Kidney glomerular epithelial cell (primary cell): ENCODE measurements at regions not wholly inside any gene's neighbourhood (a gene's known extent, or its start where the extent isn't known, plus 50 kb on each side); places are given as distances from the start of the nearest gene placed in this dataset.
"Not testable (repeated sequence)": the region's sequence is repeated elsewhere in the genome, so short reads cannot be mapped to it uniquely, and the experiment has no call there.

Source experiments
- DNase-seq: peaks from one replicate; lab custom pipeline; 2025; lab: John Stamatoyannopoulos, UW

GRCh38 chr3:69647511-69648110 lies 91.7 kb upstream of the MITF start:
- DNase-seq = peak; percentile 28

DNA sequence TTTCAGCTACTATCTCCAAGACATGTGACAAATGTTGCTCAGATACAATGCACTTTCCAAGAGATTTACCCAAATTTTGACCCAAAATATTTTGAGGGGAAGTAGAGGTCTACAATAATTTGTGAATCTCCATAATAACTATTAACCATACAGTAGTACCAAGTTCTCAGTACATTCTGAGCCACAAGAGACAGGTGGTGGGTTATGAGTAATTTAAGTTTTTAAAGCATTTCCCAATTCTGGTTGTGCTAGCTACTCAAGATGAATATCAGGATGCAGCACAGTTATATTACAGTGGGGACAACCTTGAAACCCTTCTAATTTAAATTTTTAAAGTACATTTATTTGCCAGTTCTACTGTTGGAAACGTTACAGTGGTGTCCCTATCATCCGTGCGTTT lies 92.2 kb upstream of the MITF start:
- no peak for DNase-seq

- DNase-seq = no peak
Measured at GRCh38 chr3:69646287-69647067, 92.8 kb upstream of the MITF start.

DNA sequence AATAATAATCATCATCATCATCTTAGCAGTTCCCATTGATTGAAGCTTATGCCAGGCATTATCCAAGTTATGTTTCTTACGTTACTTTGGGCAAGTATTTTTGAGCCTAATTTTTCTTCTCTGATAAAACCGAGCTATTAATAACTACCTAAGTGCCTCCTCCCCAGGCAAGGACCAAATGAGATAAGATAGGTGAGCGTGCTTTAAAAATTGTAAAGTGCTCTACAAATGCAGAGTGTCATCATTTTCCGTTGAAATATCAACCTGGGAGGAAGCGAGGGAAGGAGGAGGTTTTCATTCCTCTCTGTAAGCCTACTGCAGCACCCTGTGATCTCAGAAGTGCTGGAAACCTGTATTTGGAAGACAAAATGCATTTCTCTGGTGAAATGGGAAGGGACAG lies 96.7 kb upstream of the MITF start:
- DNase-seq = no peak

- no peak for DNase-seq
Measured at GRCh38 chr3:69639851-69640250, 99.4 kb upstream of the MITF start.

GRCh38 chr3:69628951-69629350 lies 110.3 kb upstream of the MITF start:
- DNase-seq = no peak

- no peak for DNase-seq
Measured at GRCh38 chr3:69613286-69613685, 126.0 kb upstream of the MITF start.

DNA sequence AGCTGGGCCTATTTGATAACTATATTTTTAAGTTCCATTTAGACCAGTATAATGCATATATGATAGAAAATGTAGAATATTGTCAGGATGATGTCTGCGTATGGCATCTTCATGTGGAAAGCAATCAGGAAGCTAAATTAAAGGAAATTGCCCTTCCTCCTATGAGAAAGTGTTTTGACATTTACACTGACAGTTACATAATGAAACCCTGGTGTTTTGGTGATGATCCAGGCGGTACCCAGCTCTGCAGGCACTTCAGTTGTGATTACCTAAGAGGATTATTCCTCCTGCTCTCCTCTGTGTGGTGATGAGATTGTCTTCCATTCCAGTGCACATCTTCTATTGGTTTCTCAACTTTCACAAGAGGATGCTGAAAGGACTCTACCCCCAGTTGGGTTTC lies 126.5 kb upstream of the MITF start:
- no peak for DNase-seq

GRCh38 chr3:69609566-69609965 lies 129.7 kb upstream of the MITF start:
- not testable (repeated sequence) for DNase-seq

- DNase-seq = no peak
Measured at GRCh38 chr3:69607466-69608305, 131.6 kb upstream of the MITF start.

GRCh38 chr3:69605867-69606266 lies 133.4 kb upstream of the MITF start:
- DNase-seq = no peak

GRCh38 chr3:69604735-69605450 lies 134.4 kb upstream of the MITF start:
- no peak for DNase-seq

- DNase-seq = no peak
Measured at GRCh38 chr3:69602112-69602511, 137.2 kb upstream of the MITF start.

GRCh38 chr3:69594286-69594685 lies 145.0 kb upstream of the MITF start:
- no peak for DNase-seq

DNA sequence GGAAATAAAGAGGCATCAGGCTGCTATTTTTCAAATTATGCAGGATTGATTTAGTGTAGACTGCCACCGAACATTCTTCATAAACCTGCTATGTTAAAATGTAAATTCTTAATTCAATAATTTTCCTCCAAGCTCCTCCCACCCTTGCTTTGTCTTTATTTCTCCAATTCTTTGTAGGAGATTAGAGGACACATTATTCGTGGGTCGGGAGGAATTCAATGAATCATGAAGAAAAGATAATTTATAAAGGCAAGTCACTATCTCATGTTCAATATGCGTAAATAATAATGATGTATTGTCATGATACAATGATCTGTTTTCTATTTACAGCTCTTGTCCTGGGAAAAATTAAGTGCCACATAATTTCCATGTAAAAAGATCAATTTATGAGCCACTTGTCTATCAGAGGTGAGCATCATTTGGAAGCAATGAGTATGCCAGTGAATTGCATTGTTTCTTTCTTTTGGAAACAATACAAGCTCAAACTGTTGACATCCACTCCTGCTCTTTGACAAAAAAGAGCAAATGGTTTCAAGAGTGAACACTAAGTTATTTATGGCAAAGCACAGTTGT lies 148.0 kb upstream of the MITF start:
- DNase-seq = no peak

- no peak for DNase-seq
Measured at GRCh38 chr3:69590111-69590510, 149.2 kb upstream of the MITF start.

- DNase-seq = no peak
Measured at GRCh38 chr3:69588170-69588569, 151.1 kb upstream of the MITF start.

DNA sequence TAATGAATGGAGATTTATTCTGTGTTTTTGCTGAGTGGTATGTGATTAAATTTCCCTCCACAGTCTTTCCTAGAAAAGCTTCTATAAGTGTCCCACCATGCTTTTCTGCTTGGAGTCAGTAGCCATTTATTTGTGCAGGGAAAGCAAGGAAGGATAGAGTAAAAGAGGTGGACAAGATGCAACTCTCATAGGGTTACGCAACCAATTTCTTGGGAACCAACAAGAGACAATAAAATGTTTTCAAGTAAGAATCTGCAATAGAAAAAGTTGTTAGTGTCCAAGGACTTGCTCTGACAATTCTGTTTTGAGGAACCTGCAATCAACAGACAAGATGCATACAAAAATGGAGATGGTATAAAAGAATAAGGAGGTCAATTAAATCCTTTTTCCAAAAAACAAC lies 153.8 kb upstream of the MITF start:
- DNase-seq = no peak

DNA sequence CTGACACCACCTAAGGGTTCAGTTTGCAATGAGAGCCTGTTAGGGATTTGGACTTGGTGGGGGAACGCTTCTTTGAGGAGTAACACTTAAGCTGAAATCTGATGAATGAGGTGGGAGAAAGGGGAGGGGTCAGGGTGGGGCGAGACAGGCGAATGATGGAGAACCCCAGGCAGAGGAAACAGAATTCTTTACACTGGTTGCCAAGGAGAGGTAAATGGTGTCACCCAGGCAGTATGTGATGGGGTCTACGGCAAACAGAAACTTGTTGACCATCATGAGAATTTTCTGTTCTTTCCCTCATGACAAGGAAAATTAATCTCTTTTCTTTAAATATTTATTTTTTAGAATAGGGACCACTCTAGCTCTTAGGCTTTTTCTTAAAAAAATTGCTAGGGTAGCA lies 157.2 kb upstream of the MITF start:
- no peak for DNase-seq

GRCh38 chr3:69579306-69580041 lies 159.8 kb upstream of the MITF start:
- no peak for DNase-seq

DNA sequence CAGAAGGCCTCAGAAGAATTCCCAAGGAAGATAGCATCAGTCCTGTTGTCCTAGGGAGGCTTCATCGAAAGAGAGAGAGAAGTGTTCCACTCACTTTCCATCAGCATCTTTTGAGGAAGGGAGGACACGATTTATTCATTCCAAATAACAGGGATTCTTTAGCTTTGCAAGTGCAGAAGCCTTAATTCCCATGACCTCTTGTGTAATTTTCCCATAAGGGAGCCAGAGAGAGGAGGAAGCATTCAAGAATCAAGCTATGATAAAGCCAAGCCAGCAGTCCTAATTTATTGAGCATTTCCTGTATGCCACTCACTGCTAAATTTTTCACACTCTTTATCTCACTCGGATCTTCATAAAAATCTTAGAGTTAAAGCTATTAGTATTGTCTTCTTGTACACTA lies 169.7 kb upstream of the MITF start:
- no peak for DNase-seq
